Gastroesophageal sphincter (tissue), 3 donors: ENCODE measurements at regions not wholly inside any gene's neighbourhood (a gene's known extent, or its start where the extent isn't known, plus 50 kb on each side); places are given as distances from the start of the nearest gene placed in this dataset.
"Not testable (repeated sequence)": the region's sequence is repeated elsewhere in the genome, so short reads cannot be mapped to it uniquely, and the experiment has no call there.

Source experiments
- CTCF ChIP-seq, 4 experiments: fragments of 200-600 bp in 2 of 4; fragments of 450-650 bp in 2 of 4; sonication (generic) in 1 of 4; IDR thresholded peaks; one replicate each; pipeline ENCODE4 v1.5.1; 2017 to 2019; ENCODE audit warnings: antibody characterized with exemption in 4 of 4, mild to moderate bottlenecking in 2 of 4, moderate library complexity in 2 of 4
- EP300 ChIP-seq: sonication (generic); formaldehyde crosslinking; IDR thresholded peaks from one replicate; pipeline ENCODE4 v1.6.1; 2017; ENCODE audit warnings: antibody characterized with exemption, mild to moderate bottlenecking
- POLR2A ChIP-seq, 2 donors: fragments of 450-650 bp; IDR thresholded peaks; one replicate each; pipeline ENCODE4 v1.6.1; 2017; ENCODE audit warnings: antibody characterized with exemption in 2 of 2, mild to moderate bottlenecking in 2 of 2, moderate library complexity in 1 of 2
- POLR2AphosphoS5 ChIP-seq: sonication (generic); formaldehyde crosslinking; IDR thresholded peaks from one replicate; pipeline ENCODE4 v1.6.1; 2017; ENCODE audit warnings: antibody characterized with exemption

GRCh38 chr13:112176141-112177119, 109.5 kb downstream of the SOX1 start:
- not testable (repeated sequence) for TF ChIP-seq EP300; CTCF (IDR thresholded peaks at IDR 0.05); POLR2AphosphoS5; POLR2A (IDR thresholded peaks at IDR 0.05)
